GM18498 (cell line): ENCODE measurements at regions not wholly inside any gene's neighbourhood (a gene's known extent, or its start where the extent isn't known, plus 50 kb on each side); places are given as distances from the start of the nearest gene placed in this dataset.

Source experiments
- ATAC-seq: cut with Tn5 transposase; IDR thresholded peaks from one replicate; pipeline ENCODE4 v1.9.1; 2021; ENCODE audit warnings: mild to moderate bottlenecking, moderate library complexity; ENCODE audit not compliant: unreplicated experiment

DNA sequence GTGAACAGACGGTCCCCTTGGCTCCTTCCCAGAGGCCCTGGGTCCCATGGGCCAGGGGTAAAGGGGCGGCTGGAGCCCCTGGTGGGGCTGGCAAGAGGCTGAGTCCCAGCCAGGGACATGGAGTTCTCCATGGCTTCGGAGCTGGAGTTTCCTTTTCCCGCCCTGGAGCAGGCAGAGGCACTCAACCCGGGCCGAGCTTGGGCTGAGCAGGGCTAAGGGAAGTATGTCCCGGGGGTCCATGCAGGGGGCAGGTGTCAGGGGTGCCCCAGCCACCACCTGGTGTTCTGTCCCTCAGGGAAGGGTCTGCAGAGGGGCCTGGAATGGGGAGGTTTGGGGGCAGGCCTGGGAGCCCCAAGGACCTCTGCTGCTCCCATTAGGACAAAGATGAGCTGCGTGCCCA is 54.0 kb upstream of the TPM4 start:
- no peak for ATAC-seq

- no peak for ATAC-seq
Observed at GRCh38 chr19:16022681-16023080, 53.6 kb upstream of the TPM4 start.

GRCh38 chr19:16023146-16023915 is 53.0 kb upstream of the TPM4 start:
- ATAC-seq: no peak

GRCh38 chr19:16024266-16025107 is 51.8 kb upstream of the TPM4 start:
- no peak for ATAC-seq

DNA sequence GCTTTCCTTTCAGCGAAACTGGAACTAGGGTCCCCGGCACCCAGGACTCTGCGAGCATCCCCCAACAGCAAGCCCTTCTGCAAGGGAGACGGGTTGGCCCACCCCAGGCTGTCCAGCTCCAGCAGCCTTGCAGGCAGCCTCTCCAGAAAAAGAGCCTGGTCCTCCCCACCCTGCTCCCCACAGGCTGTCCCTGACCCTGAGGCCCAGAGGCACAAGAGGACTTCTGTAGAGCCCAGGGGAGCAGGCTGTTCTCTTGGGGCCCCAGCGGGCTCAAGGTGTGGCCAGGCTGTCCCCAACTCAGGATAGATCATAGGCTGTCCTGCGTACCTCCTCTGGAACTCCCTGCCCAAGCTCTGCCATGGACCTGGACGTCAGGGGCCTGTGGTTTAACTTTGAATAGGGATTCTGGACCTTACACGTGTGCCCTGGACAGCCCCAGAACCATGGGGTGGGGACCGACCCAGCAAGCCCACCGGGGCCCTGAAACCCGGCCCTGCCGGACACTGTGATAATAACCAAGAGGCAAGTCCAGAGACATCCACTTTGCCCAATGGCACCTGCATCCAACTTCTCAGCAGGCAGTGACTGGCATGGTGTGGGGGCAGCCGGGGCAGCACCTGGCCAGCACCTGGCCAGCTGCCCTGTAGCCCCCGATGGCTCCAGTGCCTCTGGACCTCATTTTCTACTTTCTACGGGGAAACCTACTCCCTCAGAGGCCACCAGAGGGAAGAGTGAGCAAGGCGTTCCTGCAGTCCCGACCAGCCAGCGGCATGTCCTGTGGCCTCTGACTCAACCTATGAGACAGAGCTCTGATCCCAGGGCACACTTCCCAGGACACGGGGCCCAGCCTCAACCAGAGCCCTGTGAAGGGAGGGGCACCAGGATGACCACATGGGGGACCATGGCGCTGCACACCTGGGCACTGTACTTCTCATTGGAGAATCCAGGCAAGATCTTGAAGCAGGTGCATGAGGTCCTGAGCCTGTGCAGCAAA is 50.9 kb upstream of the TPM4 start:
- ATAC-seq: no peak

DNA sequence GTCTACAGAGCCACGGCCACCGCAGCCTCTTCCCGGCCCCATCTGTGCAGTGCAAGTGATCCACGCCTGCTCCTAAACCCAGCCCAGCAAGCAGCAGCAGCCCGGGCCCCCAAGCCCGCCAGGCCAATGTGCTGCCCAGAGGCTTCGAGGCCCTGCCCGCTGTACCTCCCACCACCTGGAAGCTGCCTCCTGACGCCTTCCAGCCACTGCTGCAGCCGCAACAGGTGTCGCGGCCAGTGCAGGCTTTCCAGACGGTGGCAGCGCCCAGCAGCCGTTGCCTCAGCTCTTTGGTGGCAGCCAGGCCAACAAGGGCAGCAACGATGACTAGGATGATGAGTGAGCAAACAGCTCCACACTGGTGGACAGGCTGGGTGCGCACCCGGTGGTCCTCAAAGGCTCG is 50.2 kb upstream of the TPM4 start:
- ATAC-seq: no peak
